Hepatocyte (in vitro differentiated cells): ENCODE measurements at regions not wholly inside any gene's neighbourhood (a gene's known extent, or its start where the extent isn't known, plus 50 kb on each side); places are given as distances from the start of the nearest gene placed in this dataset.

ENCODE experiments used
- CTCF ChIP-seq: fragments of 200-600 bp; sonication (generic); IDR thresholded peaks from 2 replicates; pipeline ENCODE4 v1.5.1; 2016; ENCODE audit warnings: antibody characterized with exemption, mild to moderate bottlenecking; ENCODE audit not compliant: poor library complexity
- EZH2phosphoT487 ChIP-seq: fragments of 200-600 bp; sonication (generic); IDR thresholded peaks from one replicate; pipeline ENCODE4 v1.6.1; 2018; ENCODE audit warnings: antibody characterized with exemption, mild to moderate bottlenecking, low read depth, moderate library complexity; ENCODE audit not compliant: unreplicated experiment, severe bottlenecking

GRCh38 chr9:74281674-74282073 is 215.5 kb upstream of the RORB start:
- peak; percentile 24 for TF ChIP-seq CTCF
- no peak for TF ChIP-seq EZH2phosphoT487
